ENCODE measurements at regions not wholly inside any gene's neighbourhood (a gene's known extent, or its start where the extent isn't known, plus 50 kb on each side); places are given as distances from the start of the nearest gene placed in this dataset.

DNA sequence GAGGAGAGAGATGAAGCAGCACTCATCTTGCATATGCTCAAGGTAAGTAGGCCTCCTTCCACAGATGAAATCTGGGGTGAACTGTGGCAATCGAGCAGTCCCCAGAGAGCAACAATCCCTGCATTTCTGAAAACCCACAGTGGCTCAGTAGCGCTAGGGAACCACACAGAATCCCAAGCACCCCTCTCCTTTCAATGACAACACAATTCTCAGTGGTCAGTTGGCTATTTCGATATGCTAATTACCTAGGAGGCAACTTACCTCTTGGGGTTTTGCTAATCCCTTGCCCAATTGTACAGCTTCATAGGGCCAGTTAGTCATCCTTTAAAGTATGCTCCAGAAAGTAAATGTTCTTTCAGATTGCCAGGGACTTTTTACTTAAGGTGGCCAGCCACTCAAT is 1035.7 kb downstream of the BCL11B start:
- ATAC-seq (ENCODE audit: low FRiP score) (no peak), DNase-seq (ENCODE audit: low spot score) (no peak)
- TF ChIP-seq, protein P1, sequence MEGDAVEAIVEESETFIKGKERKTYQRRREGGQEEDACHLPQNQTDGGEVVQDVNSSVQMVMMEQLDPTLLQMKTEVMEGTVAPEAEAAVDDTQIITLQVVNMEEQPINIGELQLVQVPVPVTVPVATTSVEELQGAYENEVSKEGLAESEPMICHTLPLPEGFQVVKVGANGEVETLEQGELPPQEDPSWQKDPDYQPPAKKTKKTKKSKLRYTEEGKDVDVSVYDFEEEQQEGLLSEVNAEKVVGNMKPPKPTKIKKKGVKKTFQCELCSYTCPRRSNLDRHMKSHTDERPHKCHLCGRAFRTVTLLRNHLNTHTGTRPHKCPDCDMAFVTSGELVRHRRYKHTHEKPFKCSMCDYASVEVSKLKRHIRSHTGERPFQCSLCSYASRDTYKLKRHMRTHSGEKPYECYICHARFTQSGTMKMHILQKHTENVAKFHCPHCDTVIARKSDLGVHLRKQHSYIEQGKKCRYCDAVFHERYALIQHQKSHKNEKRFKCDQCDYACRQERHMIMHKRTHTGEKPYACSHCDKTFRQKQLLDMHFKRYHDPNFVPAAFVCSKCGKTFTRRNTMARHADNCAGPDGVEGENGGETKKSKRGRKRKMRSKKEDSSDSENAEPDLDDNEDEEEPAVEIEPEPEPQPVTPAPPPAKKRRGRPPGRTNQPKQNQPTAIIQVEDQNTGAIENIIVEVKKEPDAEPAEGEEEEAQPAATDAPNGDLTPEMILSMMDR (IDR thresholded peaks at IDR 0.05) = no peak

DNA sequence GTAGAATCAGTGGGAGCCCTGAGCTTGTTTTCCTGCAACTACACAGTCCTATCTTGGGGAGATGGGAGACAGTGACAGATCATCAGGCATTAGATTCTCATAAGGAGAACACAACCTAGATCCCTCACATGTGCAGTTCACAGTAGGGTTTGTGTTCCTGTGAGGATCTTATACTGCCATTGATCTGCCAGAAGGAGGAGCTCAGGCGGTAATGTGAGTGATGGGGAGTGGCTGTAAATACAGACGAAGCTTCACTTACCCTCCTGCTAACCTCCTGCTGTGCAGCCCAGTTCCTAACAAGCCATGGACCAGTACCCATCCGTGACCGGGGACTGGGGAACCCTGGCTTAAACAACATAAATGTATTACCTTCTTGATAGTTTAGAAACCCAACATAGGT is 1034.1 kb downstream of the BCL11B start:
- TF ChIP-seq, protein P1 (IDR thresholded peaks at IDR 0.05) = no peak
- no peak for ATAC-seq (ENCODE audit: low FRiP score)
- no peak for DNase-seq (ENCODE audit: low spot score)

DNA sequence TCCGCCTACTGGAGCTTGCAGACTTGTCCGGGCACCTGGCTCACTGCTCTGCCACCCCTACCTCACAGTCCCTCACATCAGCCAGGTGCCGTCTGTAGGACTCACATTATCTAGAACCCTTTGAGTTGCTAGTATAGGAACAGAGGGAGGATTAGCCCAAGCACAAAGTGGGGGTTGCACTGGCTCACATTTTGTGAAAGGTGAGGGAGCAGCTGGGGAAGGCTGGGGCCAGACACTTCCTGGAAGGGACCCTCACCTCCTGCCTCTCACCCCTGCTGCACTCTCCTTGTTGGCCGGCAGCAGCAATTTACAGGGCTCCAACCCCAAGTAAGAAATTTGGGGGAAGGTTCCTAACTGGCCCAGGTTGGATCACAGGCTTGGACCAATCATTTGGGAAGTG is 1031.6 kb downstream of the BCL11B start:
- TF ChIP-seq, protein P1 (IDR thresholded peaks at IDR 0.05) = no peak
- DNase-seq (ENCODE audit: low spot score) (no peak), ATAC-seq (ENCODE audit: low FRiP score) (no peak)

DNA sequence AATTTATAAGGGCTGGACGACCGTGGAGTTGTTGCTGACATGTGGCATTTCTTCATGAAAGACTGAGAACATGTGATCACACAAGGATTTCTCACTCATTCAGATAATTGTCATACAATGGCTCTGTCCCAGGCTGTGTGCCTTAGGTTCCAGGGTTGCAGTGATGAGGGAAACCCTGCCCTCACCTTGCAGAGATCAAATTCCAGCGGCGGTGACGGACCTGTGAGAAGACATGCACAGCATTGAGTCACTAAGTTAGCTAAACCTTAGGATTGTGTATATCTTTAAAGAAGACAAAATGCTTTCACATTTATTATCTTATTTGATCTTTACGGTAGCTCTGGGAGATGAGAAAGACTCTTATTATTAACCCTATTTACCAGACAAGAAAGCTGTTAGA is 1029.1 kb downstream of the BCL11B start:
- DNase-seq (ENCODE audit: low spot score) (no peak), ATAC-seq (ENCODE audit: low FRiP score) (no peak)
- TF ChIP-seq, protein P1 (IDR thresholded peaks at IDR 0.05) = no peak

DNA sequence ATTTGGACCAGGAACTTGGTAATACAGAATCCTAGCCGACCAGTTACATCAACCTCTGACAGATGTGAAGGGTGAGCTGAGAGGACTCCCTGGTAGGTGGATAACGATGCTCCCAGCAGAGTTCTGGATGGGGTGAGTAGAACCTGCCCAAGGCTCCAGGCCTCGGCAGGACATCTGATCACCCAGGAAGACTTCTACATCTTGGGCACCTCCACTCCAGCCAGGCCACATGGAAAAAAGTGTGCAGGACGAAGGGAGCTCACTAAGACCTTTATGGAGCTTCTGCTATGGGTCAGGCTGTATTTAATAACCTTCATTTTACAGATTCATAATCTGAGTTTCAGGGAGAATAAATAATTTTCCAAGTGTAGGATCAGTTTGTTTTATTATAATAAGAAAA is 1028.7 kb downstream of the BCL11B start:
- ATAC-seq (ENCODE audit: low FRiP score) (no peak), DNase-seq (ENCODE audit: low spot score) (no peak)
- TF ChIP-seq, protein P1 (IDR thresholded peaks at IDR 0.05) = no peak

DNA sequence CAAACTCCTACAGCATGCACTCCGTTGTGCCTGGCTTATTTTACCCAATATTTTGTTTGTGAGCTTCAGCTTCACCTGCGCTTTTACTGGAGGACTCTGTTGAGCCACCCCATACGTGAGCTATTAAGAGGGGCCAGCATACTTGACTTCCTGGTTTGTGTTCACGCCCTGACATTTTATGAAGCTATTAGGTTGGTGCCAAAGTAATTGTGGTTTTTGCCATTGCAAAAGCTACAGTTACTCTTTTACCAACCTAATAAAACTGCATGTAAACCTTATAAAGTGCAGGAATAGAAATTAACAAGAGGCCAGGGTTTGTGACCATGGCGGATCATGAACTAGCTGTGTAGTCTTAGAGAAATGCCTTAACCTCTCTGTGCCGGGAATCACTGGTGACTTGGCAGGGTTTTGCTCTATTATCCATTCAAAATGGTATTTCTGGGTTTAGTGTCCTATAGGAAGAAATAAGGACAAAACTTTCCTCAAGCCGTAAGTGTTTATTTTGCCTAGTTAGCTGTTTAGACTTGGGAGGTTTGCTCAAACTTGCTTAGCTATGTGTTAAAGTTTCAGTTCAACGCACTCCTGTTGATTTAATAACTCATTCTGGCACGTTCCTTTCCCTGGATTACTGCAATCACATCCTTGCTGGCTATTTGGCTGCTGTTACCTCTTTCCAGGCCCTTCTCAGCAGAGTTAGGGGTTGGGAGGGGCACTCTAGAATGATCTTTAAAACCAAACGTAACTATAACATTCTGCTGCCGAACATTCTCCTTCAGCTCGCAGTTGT is 1027.6 kb downstream of the BCL11B start:
- TF ChIP-seq, protein P1 (IDR thresholded peaks at IDR 0.05) = no peak
- no peak for ATAC-seq (ENCODE audit: low FRiP score)
- no peak for DNase-seq (ENCODE audit: low spot score)

DNA sequence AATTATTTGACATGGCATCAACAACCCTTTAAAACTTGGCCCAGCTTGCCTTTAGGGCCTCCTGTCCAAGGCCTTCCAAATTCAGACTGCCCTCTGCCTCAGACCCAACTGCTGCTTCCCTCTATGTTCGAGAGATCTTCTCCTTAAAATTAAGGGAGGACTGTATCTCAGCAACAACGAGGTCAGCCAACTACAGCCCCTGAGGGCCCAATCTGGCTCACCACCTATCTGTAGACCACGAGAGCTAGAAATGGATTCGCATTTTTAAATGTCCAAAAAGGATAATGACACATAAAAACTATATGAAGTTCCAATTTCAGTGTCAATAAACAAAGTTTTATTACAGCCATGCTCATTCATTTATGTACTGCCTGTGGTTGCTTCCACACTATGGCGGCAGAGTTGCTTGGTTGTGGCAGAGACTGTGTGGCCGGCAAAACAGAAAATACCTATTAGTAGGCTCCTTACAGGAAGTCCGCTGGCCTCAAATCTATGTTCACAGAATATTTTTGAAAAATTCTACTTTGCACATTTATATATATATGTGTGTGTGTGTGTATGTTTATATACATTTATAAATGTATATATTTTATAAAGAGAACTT is 1026.9 kb downstream of the BCL11B start:
- no peak for DNase-seq (ENCODE audit: low spot score)
- TF ChIP-seq, protein P1 (IDR thresholded peaks at IDR 0.05) = no peak
- ATAC-seq (ENCODE audit: low FRiP score) = no peak

Measured in omental fat pad (tissue), 3 donors.